Caco-2 (cell line): ENCODE measurements at regions not wholly inside any gene's neighbourhood (a gene's known extent, or its start where the extent isn't known, plus 50 kb on each side); places are given as distances from the start of the nearest gene placed in this dataset.
"Not testable (repeated sequence)": the region's sequence is repeated elsewhere in the genome, so short reads cannot be mapped to it uniquely, and the experiment has no call there.

ENCODE experiments used
- BruUV-seq: library from RNA; stranded (reverse); fragments of 400-500 nt; replicated peaks from 2 replicates; lab custom pipeline; 2021; lab: Mats Ljungman, UMichigan
- CTCF ChIA-PET: fragments of 300-600 bp; sonication (Branson Sonifier 250); formaldehyde crosslinking; loops from one replicate; lab custom pipeline; 2022; ENCODE audit warnings: antibody characterized with exemption; lab: Charles Lee
- POLR2A ChIA-PET: fragments of 300-600 bp; sonication (Branson Sonifier 250); formaldehyde crosslinking; loops from one replicate; lab custom pipeline; 2022; ENCODE audit warnings: antibody characterized with exemption; lab: Charles Lee
- DNase-seq, 2 experiments: peaks; one replicate each; pipeline versions ENCODE4 v3.0.0 to v3.0.0-alpha.2; 2020 to 2022
- H3K27me3 ChIP-seq: replicated peaks from 2 replicates; pipeline ENCODE4 v1.6.0; 2011; ENCODE audit warnings: low read length; ENCODE audit not compliant: control insufficient read depth, insufficient read depth
- H3K36me3 ChIP-seq: 2 replicates; pipeline ENCODE4 v1.5.1; 2011; ENCODE audit warnings: low read length; ENCODE audit not compliant: control insufficient read depth, insufficient read depth
- H3K4me1 ChIP-seq: fragments of 250-450 bp; sonication (Bioruptor Pico); 2 replicates; pipeline ENCODE4 v1.5.1; 2020; ENCODE audit warnings: mild to moderate bottlenecking
- H3K4me3 ChIP-seq: 2 replicates; pipeline ENCODE4 v1.5.1; 2011; ENCODE audit warnings: low read depth, mild to moderate bottlenecking, control low read depth, low read length
- H3K9me3 ChIP-seq: fragments of 250-450 bp; sonication (Bioruptor Pico); 2 replicates; pipeline ENCODE4 v1.5.1; 2020; ENCODE audit warnings: mild to moderate bottlenecking, moderate library complexity
- H3K27ac Mint-ChIP-seq: one replicate; pipeline ENCODE4 v1.8.0; 2022; ENCODE audit warnings: mixed read lengths; ENCODE audit not compliant: unreplicated experiment
- H3K27me3 Mint-ChIP-seq: one replicate; pipeline ENCODE4 v1.8.0; 2022; ENCODE audit warnings: mixed read lengths; ENCODE audit not compliant: insufficient read depth, unreplicated experiment
- H3K36me3 Mint-ChIP-seq: one replicate; pipeline ENCODE4 v1.8.0; 2022; ENCODE audit warnings: mild to moderate bottlenecking, mixed read lengths; ENCODE audit not compliant: insufficient read depth, unreplicated experiment
- H3K4me1 Mint-ChIP-seq: one replicate; pipeline ENCODE4 v1.8.0; 2022; ENCODE audit warnings: low read depth, mixed read lengths; ENCODE audit not compliant: unreplicated experiment
- H3K4me3 Mint-ChIP-seq: one replicate; pipeline ENCODE4 v1.8.0; 2022; ENCODE audit warnings: mild to moderate bottlenecking, moderate library complexity, mixed read lengths; ENCODE audit not compliant: unreplicated experiment
- H3K9me3 Mint-ChIP-seq: one replicate; pipeline ENCODE4 v1.8.0; 2022; ENCODE audit warnings: mixed read lengths; ENCODE audit not compliant: unreplicated experiment
- CTCF ChIP-seq, 2 experiments: fragments of 200-600 bp in 1 of 2; IDR thresholded peaks; 1 replicate in 1 of 2; 2 replicates in 1 of 2; pipeline versions ENCODE4 v1.5.1 to v1.8.0; 2011 to 2022; ENCODE audit warnings: antibody characterized with exemption in 1 of 2, control low read depth in 1 of 2, inconsistent platforms in 1 of 2, low read depth in 1 of 2, low read length in 1 of 2, mild to moderate bottlenecking in 1 of 2, moderate library complexity in 1 of 2; ENCODE audit not compliant: insufficient read depth in 1 of 2, severe bottlenecking in 1 of 2, unreplicated experiment in 1 of 2
- intact Hi-C: fragments of 100-400 bp; cut with micrococcal nuclease; formaldehyde crosslinking; loops from one replicate; pipeline ENCODE4 v1.10.0; 2022; ENCODE audit not compliant: unreplicated experiment

GRCh38 chr11:134498326-134499139 lies 86.5 kb upstream of the B3GAT1 start:
- BruUV-seq: no TSS peak
- peak in 1 of 2 experiments; percentile 22 for DNase-seq
- Mint-ChIP-seq H3K27me3 (peaks cover 7% of the 10 kb centered on the region), H3K9me3 (peaks cover 26% of the 10 kb centered on the region), H3K4me1 (no peaks in the 10 kb centered on the region), H3K27ac (no peak overlapping the region), H3K4me3 (no peak overlapping the region), H3K36me3 (no peaks in the 10 kb centered on the region)
- H3K36me3 ChIP-seq: no peaks in the 10 kb centered on the region
- no peak overlapping the region for H3K4me3 ChIP-seq
- peaks cover 8% of the 10 kb centered on the region for H3K9me3 ChIP-seq
- no peaks in the 10 kb centered on the region for H3K4me1 ChIP-seq
- intact Hi-C loops: no loop called here
- H3K27me3 ChIP-seq: no peaks in the 10 kb centered on the region; the same call in 1 of the 2 replicates
- ChIA-PET CTCF (no interaction called here), POLR2A (no interaction called here)
- no peak for TF ChIP-seq CTCF (IDR thresholded peaks at IDR 0.05; ENCODE audit: insufficient read depth in 1 of 2, low read depth in 1 of 2, low read length in 1 of 2, severe bottlenecking in 1 of 2, unreplicated experiment in 1 of 2)

DNA sequence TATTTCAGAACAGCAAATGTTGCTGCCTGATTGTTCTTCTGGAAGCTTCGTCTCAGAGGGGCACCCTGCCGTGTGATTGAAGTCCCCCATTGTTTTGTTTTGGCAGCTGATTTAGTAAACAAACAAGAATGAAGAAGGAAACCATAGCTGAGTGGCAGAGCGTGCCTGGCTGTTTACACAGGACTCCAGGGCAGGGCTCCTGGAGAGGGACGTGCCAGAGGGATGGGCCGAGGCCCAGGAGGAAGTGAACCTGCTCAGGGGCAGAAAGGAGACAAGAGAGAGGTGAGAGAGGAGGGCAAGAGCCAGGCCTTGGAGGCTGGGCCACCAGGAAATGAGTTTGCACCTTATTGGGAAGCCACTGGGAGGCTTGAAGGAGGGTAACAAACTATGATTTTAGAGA lies 85.5 kb upstream of the B3GAT1 start:
- no peak overlapping the region for H3K4me3 Mint-ChIP-seq
- no peaks in the 10 kb centered on the region for H3K36me3 Mint-ChIP-seq
- CTCF ChIA-PET: no interaction called here
- H3K9me3 ChIP-seq: peaks cover 8% of the 10 kb centered on the region
- H3K27me3 ChIP-seq: no peaks in the 10 kb centered on the region; the same call in 1 of the 2 replicates
- no peak overlapping the region for H3K27ac Mint-ChIP-seq
- H3K36me3 ChIP-seq: no peaks in the 10 kb centered on the region
- H3K4me3 ChIP-seq: no peak overlapping the region
- TF ChIP-seq CTCF (IDR thresholded peaks at IDR 0.05; ENCODE audit: insufficient read depth in 1 of 2, low read depth in 1 of 2, low read length in 1 of 2, severe bottlenecking in 1 of 2, unreplicated experiment in 1 of 2): no peak
- no peaks in the 10 kb centered on the region for H3K4me1 Mint-ChIP-seq
- DNase-seq: no peak
- POLR2A ChIA-PET: no interaction called here
- intact Hi-C loops: no loop called here
- no peaks in the 10 kb centered on the region for H3K4me1 ChIP-seq
- H3K9me3 Mint-ChIP-seq: peaks cover 26% of the 10 kb centered on the region
- H3K27me3 Mint-ChIP-seq: peaks cover 7% of the 10 kb centered on the region
- no TSS peak for BruUV-seq

GRCh38 chr11:134496058-134496457 lies 84.0 kb upstream of the B3GAT1 start:
- H3K27me3 Mint-ChIP-seq, H3K36me3 ChIP-seq, intact Hi-C loops, H3K4me3 Mint-ChIP-seq, CTCF ChIA-PET, H3K4me3 ChIP-seq, H3K9me3 ChIP-seq, H3K27me3 ChIP-seq, H3K36me3 Mint-ChIP-seq, H3K27ac Mint-ChIP-seq, BruUV-seq, H3K4me1 ChIP-seq, POLR2A ChIA-PET, H3K4me1 Mint-ChIP-seq, DNase-seq: not testable (repeated sequence)
- peaks cover 26% of the 10 kb centered on the region for H3K9me3 Mint-ChIP-seq

DNA sequence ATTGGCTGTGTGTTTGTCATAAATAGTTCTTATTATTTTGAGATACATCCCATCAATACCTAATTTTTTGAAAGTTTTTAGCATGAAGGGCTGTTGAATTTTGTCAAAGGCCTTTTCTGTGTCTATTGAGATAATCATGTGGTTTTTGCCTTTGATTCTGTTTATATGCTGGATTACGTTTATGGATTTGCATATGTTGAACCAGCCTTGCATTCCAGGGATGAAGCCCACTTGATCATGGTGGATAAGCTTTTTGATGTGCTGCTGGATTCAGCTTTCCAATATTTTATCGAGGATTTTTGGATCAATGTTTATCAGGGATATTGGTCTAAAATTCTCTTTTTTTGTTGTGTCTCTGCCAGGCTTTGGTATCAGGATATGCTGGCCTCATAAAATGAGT lies 82.4 kb upstream of the B3GAT1 start:
- H3K36me3 Mint-ChIP-seq, H3K4me1 ChIP-seq, H3K4me1 Mint-ChIP-seq, H3K4me3 ChIP-seq, BruUV-seq, H3K9me3 ChIP-seq, intact Hi-C loops, POLR2A ChIA-PET, DNase-seq, CTCF ChIA-PET, H3K4me3 Mint-ChIP-seq, H3K27me3 ChIP-seq, H3K36me3 ChIP-seq, H3K27ac Mint-ChIP-seq: not testable (repeated sequence)
- peaks cover 26% of the 10 kb centered on the region for H3K9me3 Mint-ChIP-seq
- H3K27me3 Mint-ChIP-seq: peaks cover 16% of the 10 kb centered on the region

DNA sequence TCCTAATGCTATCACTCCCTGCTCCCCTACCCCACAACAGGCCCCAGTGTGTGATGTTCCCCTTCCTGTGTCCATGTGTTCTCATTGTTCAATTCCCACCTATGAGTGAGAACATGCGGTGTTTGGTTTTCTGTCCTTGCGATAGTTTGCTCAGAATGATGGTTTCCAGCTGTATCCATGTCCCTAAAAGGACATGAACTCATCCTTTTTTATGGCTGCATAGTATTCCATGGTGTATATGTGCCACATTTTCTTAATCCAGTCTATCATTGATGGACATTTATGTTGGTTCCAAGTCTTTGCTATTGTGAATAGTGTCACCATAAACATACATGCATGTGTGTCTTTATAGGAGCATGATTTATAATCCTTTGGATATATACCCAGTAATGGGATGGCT lies 80.4 kb upstream of the B3GAT1 start:
- H3K9me3 ChIP-seq, H3K4me3 ChIP-seq, H3K4me3 Mint-ChIP-seq, H3K36me3 Mint-ChIP-seq, H3K4me1 Mint-ChIP-seq, H3K36me3 ChIP-seq, CTCF ChIA-PET, H3K4me1 ChIP-seq, H3K27me3 ChIP-seq, POLR2A ChIA-PET, H3K27ac Mint-ChIP-seq, intact Hi-C loops, DNase-seq, BruUV-seq: not testable (repeated sequence)
- H3K9me3 Mint-ChIP-seq: peaks cover 24% of the 10 kb centered on the region
- H3K27me3 Mint-ChIP-seq: peaks cover 23% of the 10 kb centered on the region
